DOHH2 (cell line): ENCODE measurements at regions not wholly inside any gene's neighbourhood (a gene's known extent, or its start where the extent isn't known, plus 50 kb on each side); places are given as distances from the start of the nearest gene placed in this dataset.

Experiments used
- EZH2phosphoT487 ChIP-seq: fragments of 200-600 bp; sonication (generic); IDR thresholded peaks from 2 replicates; pipeline ENCODE4 v1.6.1; 2017; ENCODE audit warnings: borderline replicate concordance, mild to moderate bottlenecking, antibody characterized with exemption, low read length, moderate library complexity, mixed read lengths
- TF ChIP-seq, protein P1 (sequence below): fragments of 200-600 bp; sonication (generic); IDR thresholded peaks from one replicate; pipeline ENCODE4 v1.5.1; 2014; ENCODE audit warnings: antibody characterized with exemption, mild to moderate bottlenecking, low read depth, low read length; ENCODE audit not compliant: poor library complexity, severe bottlenecking

- TF ChIP-seq, protein P1, sequence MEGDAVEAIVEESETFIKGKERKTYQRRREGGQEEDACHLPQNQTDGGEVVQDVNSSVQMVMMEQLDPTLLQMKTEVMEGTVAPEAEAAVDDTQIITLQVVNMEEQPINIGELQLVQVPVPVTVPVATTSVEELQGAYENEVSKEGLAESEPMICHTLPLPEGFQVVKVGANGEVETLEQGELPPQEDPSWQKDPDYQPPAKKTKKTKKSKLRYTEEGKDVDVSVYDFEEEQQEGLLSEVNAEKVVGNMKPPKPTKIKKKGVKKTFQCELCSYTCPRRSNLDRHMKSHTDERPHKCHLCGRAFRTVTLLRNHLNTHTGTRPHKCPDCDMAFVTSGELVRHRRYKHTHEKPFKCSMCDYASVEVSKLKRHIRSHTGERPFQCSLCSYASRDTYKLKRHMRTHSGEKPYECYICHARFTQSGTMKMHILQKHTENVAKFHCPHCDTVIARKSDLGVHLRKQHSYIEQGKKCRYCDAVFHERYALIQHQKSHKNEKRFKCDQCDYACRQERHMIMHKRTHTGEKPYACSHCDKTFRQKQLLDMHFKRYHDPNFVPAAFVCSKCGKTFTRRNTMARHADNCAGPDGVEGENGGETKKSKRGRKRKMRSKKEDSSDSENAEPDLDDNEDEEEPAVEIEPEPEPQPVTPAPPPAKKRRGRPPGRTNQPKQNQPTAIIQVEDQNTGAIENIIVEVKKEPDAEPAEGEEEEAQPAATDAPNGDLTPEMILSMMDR = no peak
- no peak for TF ChIP-seq EZH2phosphoT487
These were observed 99.6 kb upstream of the USP24 start for GRCh38 chr1:55314740-55315139.
